H54 (cell line): ENCODE measurements at regions not wholly inside any gene's neighbourhood (a gene's known extent, or its start where the extent isn't known, plus 50 kb on each side); places are given as distances from the start of the nearest gene placed in this dataset.
"Not testable (repeated sequence)": the region's sequence is repeated elsewhere in the genome, so short reads cannot be mapped to it uniquely, and the experiment has no call there.

Experiments
- DNase-seq: peaks from one replicate; pipeline ENCODE4 v3.0.0; 2011; ENCODE audit warnings: low spot score, mixed read lengths; ENCODE audit not compliant: insufficient read length
- FAIRE-seq: peaks from 3 replicates; lab custom pipeline; 2011; peaks lifted over from hg19 to GRCh38; lab: Jason Lieb, UNC
- POLR2A ChIP-seq: IDR thresholded peaks from 2 replicates; pipeline ENCODE4 v1.6.1; 2011; ENCODE audit warnings: low read depth, mild to moderate bottlenecking, low read length

DNA sequence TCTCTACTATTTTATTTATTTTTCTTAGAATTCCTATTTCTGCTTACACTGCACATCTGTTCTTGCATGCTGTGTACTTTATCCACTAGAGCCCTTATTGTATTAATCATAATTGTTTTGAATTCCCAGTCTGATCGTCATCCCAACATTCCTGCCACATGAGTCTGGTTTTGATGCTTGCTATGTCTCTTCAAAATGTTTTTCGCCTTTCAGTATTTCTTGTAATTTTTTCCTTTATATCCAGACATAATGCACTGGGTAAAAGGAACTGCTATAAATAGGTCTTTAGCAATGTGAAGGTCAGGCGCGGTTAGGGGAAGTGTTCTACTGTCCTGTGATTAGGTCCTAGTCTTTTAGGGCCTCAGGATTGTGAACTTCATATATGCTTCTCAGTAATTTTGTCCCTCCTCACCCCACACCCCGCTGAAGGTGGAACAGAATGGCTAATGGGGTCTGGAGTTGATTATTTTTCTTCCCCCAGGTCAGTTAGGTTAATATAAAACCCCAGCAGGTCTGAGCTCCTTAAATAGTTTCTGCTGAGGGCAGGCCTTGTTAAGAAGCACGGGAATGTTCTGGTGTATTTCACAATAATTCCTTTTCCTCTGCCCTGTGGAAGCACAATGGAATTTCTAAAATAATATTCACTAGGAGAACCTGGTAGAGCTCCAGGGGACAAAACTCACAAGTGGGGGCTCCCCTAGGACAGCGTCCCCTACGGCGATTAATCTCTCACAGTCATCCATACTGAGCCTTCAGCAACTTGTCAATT lies 146.6 kb upstream of the TUT7 start:
- FAIRE-seq (peak; percentile 91), DNase-seq (peak; percentile 31)
- no peak for TF ChIP-seq POLR2A

DNA sequence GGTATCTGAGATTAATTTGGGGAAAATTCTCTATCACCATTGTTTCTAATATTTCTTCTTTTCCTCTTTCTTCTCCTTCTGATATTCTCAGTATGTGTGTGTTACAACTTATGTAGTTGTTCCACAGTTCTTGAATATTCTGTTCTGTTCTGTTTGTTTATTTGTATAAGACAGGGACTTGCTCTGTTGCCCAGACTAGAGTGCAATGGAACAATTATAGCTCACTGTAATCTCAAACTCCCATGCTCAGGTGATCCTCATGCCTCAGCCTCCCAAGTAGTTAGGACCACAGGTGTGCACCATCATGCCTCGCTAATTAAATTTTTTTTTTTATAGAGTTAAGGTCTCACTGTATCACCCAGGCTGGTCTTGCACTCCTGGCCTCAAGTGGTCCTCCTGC lies 145.8 kb upstream of the TUT7 start:
- TF ChIP-seq POLR2A, result no peak
- FAIRE-seq (no peak), DNase-seq (no peak)

DNA sequence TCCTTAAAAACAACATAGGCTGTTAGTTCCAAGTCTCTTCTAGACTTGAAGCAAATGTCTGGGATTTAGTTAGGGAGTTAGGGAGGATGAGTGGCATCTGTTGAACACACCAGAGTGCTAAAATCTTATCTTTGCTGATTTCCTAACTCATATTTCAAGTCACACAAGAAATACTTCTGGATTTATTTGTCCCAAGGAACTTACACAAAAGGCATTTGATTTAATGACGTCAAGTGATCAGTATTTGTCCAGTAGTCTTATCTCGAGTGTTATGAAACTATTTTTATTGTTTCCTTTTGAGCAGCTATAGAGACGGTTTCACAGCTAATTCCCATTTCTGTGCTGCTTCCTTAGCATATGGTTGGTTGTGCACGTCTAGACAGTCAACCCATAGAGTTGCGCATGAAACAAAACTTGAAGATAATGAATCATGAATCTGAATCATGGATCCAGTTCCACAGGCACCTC lies 140.5 kb upstream of the TUT7 start:
- DNase-seq (no peak), FAIRE-seq (peak; percentile 89)
- TF ChIP-seq POLR2A, result no peak

DNA sequence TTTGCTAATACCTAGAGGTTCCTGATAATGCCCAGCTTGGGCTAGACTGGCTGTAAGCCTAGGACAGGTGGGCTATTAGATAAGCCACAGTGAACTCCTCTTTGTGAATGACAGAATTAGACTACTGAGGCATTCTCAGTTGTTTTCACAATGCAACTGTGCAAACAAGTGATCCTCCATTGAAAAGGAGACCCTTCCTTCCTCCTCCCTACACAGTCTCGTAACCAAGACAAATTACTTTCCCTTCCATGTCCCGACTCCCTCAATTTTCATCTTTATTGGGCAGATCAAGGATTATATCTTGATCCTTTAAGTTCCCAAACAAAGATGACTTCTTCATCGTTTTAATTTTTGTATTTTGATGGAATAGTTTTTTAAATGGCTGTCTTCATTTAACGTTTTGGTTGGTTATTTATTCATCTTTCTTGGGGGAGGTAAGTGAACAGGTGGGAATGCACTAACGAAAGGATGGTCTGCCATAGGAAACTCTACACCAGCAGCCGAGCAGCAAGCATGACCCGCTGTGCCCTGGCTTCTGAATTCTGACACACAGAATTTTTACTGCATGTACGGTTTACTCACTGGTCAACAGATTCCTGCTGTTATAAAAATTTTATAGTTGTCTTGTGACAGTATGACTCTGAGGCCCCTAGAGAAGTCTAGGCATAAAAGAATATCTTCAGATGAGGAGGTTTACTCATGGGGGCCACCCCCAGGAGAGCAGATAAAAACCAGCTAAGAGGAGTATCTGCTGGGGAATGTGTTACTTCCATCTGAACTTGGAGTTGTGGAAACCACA lies 137.5 kb upstream of the TUT7 start:
- TF ChIP-seq POLR2A, result no peak

DNA sequence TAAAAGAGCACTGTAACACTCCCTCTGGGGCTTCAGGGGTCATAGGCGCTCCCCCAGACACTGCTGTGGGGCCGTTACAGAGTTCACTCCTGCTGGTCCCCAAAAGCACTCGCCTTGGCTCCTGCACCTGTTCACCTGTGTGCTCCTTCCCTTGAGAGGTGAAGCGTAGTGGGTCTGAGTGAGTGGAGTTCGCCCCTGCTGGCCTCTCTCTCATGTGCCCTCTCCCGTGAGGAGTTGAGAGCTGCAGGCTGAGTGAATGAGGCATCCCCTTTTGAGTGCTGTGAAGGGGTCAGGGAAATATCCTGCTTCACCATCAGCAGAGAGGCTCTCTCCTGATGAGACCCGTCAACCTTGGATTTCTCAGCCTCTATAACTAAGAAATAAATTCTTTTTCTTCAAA lies 134.6 kb upstream of the TUT7 start:
- FAIRE-seq (no peak), DNase-seq (no peak)
- TF ChIP-seq POLR2A, result no peak

More for the DNA sequence above, 137.5 kb upstream of the TUT7 start:
- FAIRE-seq (no peak), DNase-seq (no peak)

DNA sequence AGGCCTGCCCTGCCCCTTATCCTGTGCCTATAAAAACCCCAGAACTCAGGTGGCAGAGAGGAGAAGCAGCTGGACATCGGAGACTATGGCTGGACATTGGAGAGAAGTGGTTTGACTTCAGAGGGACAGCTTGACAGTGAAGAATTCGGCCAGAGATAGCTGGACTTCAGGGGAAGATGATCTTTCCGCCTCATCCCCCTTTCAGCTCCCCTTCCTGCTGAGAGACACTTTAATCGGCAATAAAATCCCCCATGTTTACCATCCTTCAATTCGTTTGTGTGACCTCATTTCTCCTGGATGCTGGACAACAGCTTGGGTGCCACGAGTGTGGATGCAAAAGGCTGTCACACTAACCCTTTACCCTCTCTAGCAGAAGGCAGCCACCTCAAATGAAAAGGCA lies 134.1 kb upstream of the TUT7 start:
- FAIRE-seq (no peak), DNase-seq (no peak)
- TF ChIP-seq POLR2A, result no peak

DNA sequence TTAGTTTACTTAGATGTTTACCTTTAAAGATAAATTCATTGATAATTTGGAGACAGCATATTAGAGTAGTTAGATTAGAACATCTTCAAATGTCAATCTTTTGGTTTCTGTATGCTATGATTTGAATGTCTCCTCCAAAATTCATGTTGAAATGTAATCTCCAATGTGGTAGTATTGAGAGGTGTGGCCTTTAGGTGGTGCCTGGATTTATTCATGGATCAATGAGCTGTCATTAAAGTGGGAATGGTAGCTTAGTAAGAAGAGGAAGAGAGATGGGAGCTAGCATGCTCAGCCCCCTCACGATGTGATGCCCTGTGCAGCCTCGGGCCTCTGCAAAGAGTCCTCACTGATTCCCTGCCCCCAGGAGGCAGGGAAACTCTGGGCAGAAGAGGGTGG lies 133.6 kb upstream of the TUT7 start:
- DNase-seq, result no peak
- no peak for FAIRE-seq
- no peak for TF ChIP-seq POLR2A

DNA sequence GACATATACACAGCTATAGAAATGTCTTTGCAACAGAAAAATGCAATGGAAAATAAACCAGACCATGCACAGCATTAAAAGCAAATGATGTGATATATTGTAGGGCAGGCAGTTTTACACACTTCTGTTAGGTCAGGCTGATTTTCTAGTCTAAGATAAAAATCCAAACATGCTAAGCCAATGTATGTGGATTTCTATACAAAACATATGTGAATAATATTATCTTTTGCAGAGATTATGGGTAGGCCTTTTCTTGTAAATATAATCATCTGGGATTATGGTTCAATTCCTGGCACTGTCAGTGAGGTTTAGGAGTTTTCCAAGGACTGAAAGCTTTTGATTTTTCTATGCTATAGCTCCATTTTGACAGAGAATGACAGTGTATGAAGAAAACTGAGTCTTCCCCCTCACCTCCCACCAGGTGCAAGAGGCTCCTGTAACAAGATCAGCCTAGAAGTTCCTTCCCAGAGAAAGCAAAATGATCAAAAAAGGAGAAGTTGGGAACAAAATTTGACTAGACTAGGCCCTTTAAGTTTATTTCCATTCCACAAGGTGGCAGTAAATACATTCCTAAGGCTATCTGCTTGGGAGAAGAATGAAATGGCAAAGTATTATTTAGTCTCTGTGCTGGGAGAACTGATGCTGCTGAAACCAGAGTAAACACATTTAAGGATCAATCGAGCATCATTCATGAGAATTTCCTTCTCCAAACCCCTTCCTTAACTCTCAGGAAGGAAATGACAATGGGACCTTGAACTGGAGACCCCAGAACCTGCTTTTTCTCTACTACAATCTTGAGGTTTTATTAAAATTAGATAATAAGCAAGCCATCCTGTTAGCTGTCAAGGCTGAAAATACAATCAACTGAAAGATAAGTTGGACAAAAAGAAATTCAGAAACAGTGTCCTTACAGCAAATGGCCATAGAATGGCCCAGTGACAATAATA lies 133.0 kb upstream of the TUT7 start:
- TF ChIP-seq POLR2A, result no peak
- peak; percentile 68 for FAIRE-seq
- peak; percentile 15 for DNase-seq

DNA sequence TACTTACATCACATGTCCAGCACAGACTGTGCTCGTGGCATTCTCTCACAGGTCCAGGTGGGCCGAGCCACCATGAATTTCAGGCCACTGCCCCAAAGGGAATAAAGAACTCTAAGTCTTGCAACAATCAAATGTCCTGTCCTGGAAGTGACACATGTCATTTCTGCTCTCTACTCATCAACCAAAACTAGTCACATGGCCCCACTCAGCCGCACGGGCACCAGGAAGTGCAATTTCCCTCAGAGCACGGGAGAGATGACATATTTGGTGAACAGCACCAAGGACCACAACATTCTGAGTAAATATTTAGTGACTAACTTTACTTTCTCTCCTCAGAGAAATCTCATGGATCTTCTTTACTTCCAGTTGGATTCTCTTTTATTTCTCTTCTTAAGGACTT lies 131.1 kb upstream of the TUT7 start:
- FAIRE-seq (no peak), DNase-seq (no peak)
- TF ChIP-seq POLR2A, result no peak

DNA sequence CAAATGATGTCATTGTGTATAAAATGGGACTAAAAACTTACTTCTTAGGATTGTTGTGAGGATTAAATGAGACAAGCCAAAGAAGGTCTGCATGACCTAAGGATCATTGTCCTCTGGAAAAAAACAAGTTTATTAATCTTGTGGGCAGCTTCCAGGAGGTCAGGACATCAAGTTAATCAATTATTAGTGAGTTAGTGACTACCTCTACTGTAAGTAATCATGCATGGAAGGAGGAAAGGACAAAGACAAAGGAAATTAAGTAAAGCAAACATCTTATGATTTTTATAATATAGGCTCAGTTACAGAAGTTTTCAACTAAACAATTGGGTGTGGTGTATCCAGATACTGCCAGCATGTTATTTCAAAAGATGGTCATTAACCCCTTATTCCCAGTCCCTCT lies 129.3 kb upstream of the TUT7 start:
- TF ChIP-seq POLR2A, result no peak
- DNase-seq, result no peak
- FAIRE-seq, result no peak

DNA sequence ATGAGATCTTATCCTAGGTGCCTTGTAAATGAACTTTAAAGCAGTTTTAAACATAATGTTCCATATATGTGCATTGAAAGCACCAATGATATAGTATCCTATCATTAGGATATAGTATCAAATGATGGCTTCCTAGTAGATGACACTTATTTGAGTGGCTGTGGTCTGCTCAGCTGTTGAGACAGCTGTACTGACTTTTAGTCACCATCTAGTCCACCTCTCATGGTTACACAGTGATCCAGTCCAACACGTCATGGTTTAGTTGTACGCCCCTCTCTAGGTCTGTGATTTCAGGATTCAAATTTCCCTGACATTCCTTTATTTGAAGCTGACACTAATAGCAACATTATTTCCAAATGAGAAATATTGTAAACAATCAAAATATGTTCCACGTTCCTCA lies 127.3 kb upstream of the TUT7 start:
- no peak for TF ChIP-seq POLR2A
- FAIRE-seq (no peak), DNase-seq (no peak)

DNA sequence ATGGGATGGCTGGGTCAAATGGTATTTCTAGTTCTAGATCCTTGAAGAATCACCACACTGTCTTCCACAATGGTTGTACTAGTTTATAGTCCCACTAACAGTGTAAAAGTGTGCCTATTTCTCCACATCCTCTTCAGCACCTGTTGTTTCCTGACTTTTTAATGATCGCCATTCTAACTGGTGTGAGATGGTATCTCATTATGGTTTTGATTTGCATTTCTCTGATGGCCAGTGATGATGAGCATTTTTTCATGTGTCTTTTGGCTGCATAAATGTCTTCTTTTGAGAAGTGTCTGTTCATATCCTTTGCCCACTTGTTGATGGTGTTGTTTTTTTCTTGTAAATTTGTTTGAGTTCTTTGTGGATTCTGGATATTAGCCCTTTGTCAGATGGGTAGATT lies 121.0 kb upstream of the TUT7 start:
- not testable (repeated sequence) for FAIRE-seq

DNA sequence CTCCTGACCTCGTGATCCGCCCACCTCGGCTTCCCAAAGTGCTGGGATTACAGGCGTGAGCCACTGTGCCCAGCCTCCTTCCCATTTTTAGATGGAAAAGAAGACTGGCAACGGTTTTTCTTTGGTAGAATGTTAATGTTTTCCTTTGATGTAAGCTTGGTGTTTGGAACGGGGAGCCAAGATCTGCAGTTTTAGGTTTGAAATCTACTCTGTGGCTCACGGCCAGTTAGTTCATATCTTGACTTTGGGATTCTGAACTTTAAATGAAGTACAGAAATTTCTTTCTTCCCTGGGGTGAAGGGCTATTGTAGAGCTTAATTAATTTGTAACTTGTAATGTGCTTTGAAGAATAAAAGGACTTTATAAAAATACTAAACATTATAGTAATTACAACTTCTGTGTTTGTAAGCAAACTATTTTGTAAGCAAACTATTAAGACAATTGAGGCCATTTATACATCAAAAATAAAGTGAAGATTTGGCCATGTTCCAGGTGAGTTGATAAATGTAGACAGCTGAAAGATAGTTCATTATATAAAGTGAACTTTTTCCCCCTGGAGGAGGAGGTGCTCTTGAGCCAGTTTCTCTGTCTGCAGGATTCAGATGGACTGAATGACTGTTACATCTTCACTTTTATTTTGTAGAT lies 117.1 kb upstream of the TUT7 start:
- FAIRE-seq (no peak), DNase-seq (no peak)
- no peak for TF ChIP-seq POLR2A

More for the DNA sequence above, 121.0 kb upstream of the TUT7 start:
- DNase-seq, result not testable (repeated sequence)
